Esophagus (tissue), 2 donors: ENCODE measurements at regions not wholly inside any gene's neighbourhood (a gene's known extent, or its start where the extent isn't known, plus 50 kb on each side); places are given as distances from the start of the nearest gene placed in this dataset.

Experiments
- H3K27ac ChIP-seq, 2 donors: one replicate each; pipeline ENCODE4 v1.5.1; 2013; ENCODE audit warnings: low read depth in 2 of 2, mild to moderate bottlenecking in 2 of 2, inconsistent platforms in 1 of 2, low read length in 1 of 2, moderate library complexity in 1 of 2
- H3K27me3 ChIP-seq, 2 donors: one replicate each; pipeline ENCODE4 v1.6.1; 2013; ENCODE audit warnings: low read length in 2 of 2, control low read depth in 1 of 2, mild to moderate bottlenecking in 1 of 2; ENCODE audit not compliant: insufficient read depth in 2 of 2, control insufficient read depth in 1 of 2
- H3K36me3 ChIP-seq, 2 donors: one replicate each; pipeline ENCODE4 v1.6.1; 2013; ENCODE audit warnings: low read length in 1 of 2; ENCODE audit not compliant: control insufficient read depth in 2 of 2, insufficient read depth in 2 of 2
- H3K4me1 ChIP-seq, 2 donors: one replicate each; pipeline ENCODE4 v1.6.1; 2013; ENCODE audit warnings: low read length in 1 of 2; ENCODE audit not compliant: control insufficient read depth in 2 of 2, insufficient read depth in 2 of 2
- H3K4me3 ChIP-seq, 2 donors: one replicate each; pipeline ENCODE4 v1.5.1; 2013; ENCODE audit warnings: low read length in 2 of 2, mild to moderate bottlenecking in 2 of 2, low read depth in 1 of 2, moderate library complexity in 1 of 2
- H3K9me3 ChIP-seq, 2 donors: one replicate each; pipeline ENCODE4 v1.6.1; 2013; ENCODE audit warnings: mild to moderate bottlenecking in 2 of 2, low read depth in 1 of 2, low read length in 1 of 2, moderate library complexity in 1 of 2; ENCODE audit not compliant: control insufficient read depth in 2 of 2, insufficient read depth in 1 of 2
- WGBS, 2 donors: extraction: QIAGEN DNeasy Blood & Tissue Kit; methylation state at CpG; one replicate each; pipeline ENCODE4 v1.1.7; 2013; 5-methylcytosine and 5-hydroxymethylcytosine counted together
- donor health status: healthy with polysubstance abuse.
- donor health status: Bipolar disorder and iron deficiency.

DNA sequence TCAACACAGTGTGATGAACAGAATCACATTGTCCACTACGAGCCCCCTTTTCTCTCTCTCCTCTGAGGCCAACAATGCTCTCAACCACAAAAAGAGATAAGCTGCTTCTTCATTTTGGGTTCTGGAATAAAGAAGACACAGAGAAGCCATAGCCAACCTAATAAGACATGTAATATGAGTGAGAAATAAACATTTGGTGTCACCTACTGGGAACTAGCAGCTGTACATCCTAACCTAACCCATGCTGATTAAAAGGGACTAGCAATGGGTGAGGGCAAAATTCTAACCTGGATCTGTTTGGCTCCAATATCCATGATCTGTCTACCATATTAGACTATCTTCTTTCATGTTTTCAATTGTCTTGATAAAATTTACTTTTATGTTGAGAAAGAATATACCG is 369.1 kb upstream of the MARCKS start:
- 86 to 94% methylated on average over 2 of the region's 2 CpGs for WGBS, 2 donors
- peaks cover 0 to 2% of the 10 kb centered on the region in 2 donors for H3K4me1 ChIP-seq
- H3K9me3 ChIP-seq, result no peaks in the 10 kb centered on the region
- H3K27ac ChIP-seq, result no peak overlapping the region
- no peak overlapping the region for H3K4me3 ChIP-seq
- H3K36me3 ChIP-seq, result no peaks in the 10 kb centered on the region
- H3K27me3 ChIP-seq, result no peaks in the 10 kb centered on the region

DNA sequence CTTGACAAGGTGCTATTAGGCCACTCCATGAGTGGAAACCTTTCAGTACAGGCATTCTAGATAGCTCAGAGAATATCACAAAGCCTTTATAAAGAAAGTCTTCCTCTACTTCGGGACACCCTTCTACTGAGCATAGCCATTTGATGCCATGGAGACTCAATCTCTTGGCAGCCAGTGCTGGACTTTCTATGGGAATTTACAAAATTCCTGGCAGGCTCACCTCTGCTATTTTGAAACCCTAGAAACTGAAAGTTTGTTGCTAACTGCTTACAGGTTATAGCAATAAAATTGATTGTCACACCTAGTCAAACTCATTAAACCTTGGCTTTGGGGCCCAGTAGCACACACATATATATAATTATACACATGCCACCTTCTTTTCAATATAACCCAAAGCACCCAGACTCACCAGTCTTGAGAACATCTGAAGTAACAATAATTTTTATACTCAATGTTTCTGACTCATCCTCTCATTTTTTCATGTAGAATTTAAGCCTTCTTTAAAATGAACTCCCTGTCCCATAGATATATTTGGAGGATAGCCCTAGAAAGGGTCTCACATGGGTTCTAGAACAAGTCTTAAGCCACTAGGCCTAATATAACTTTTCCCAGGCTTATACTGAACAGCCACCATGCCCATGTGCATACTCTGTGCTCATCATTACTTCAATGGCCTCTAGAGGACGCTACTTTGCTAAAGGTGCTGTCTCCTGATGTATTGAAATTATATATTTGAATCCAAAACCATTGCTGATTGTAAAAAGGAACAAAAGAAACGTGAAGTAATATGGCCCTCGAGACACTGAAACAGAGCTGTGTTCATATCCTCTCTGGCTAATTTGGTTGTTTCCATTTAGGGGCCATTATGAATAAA is 368.1 kb upstream of the MARCKS start:
- no peaks in the 10 kb centered on the region for H3K9me3 ChIP-seq
- H3K4me1 ChIP-seq, result peaks cover 0 to 2% of the 10 kb centered on the region in 2 donors
- 63 to 68% methylated on average over 4 of the region's 4 CpGs for WGBS, 2 donors
- H3K4me3 ChIP-seq, result no peak overlapping the region
- no peak overlapping the region for H3K27ac ChIP-seq
- no peaks in the 10 kb centered on the region for H3K36me3 ChIP-seq
- no peaks in the 10 kb centered on the region for H3K27me3 ChIP-seq

DNA sequence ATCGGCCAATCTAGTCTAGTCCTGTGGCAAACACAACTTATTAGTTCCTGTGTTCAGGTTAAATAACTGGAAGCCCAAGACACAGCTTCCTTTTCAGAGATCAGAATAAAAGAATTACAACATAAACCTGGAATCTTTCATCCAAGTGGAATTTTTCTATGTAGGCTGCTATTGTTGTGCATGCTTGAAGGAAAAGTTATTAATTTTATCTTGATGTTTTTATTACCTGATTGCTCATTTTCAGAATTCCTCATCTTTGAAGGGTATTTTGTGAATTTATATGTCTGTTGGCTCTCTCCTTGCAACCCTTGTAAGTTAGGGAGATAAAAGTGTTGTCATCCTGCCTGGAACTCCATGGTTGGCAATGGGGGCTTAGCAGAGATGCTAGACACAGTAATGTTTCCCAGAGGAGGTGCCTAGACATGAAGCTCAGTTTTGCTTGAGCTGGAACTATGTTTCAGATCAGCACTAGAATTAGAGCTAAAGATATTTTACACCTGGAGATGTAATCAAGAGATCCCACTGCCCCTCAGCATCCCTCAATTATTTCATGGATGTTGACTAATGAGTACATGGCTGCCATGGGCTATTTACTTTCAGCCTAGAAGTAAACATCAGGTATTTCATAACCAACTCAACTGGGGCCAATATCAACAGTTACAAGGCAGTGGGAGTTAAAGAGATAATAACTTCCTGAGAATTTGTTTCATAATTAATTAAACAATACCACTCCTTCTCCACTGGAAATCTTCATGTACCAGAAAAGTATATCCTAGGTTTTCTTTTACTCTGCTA is 367.0 kb upstream of the MARCKS start:
- Histone ChIP-seq H3K27ac (no peak overlapping the region), H3K9me3 (no peaks in the 10 kb centered on the region), H3K4me1 (peaks cover 0 to 2% of the 10 kb centered on the region in 2 donors), H3K36me3 (no peaks in the 10 kb centered on the region), H3K27me3 (no peaks in the 10 kb centered on the region), H3K4me3 (no peak overlapping the region)
- WGBS, 2 donors, result 83 to 85% methylated on average over 1 of the region's 1 CpG

DNA sequence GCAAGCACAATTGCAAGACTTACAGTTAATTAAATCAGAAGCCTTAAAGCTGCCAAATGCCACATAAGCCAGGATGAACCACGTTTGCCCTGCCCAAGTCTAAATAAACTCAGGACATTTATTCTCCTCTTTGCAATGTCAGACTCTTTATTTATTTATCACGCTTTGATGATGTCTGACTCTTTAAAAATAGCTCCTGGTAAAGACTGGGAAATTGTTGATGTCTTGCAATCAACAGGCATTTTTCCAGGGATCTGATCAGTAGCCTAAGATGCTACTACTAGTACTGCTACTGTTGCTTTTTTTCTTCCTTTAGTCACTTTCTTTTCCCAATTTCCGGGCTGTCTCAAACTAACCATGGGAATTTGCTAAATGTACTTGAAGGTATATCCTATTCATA is 365.8 kb upstream of the MARCKS start:
- Histone ChIP-seq H3K4me1 (peaks cover 0 to 2% of the 10 kb centered on the region in 2 donors), H3K27me3 (no peaks in the 10 kb centered on the region), H3K27ac (no peak overlapping the region), H3K9me3 (no peaks in the 10 kb centered on the region), H3K36me3 (no peaks in the 10 kb centered on the region), H3K4me3 (no peak overlapping the region)
- 55 to 65% methylated on average over 3 of the region's 3 CpGs for WGBS, 2 donors

DNA sequence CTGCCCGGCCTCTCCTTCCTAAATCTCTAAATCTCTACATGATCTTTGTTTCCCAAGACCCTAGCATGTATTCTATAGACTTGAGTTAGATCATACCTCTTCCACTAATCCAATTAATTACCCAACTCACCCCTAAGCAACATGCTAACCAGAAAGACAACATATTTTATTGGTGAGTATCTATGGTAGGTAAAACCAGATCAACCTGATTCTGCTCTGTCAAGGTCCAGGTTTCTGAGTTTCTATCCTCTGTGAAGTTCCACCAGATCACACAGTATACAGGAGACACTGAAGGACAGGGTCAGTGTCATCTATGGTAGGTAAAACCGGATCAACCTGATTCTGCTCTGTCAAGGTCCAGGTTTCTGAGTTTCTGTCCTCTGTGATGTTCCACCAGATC is 363.2 kb upstream of the MARCKS start:
- peaks cover 0 to 2% of the 10 kb centered on the region in 2 donors for H3K4me1 ChIP-seq
- no peaks in the 10 kb centered on the region for H3K9me3 ChIP-seq
- peak overlapping the region; percentile 74 to 79 for H3K27ac ChIP-seq
- no peaks in the 10 kb centered on the region for H3K27me3 ChIP-seq
- WGBS, 2 donors, result 63 to 71% methylated on average over 2 of the region's 2 CpGs
- no peak overlapping the region for H3K4me3 ChIP-seq
- H3K36me3 ChIP-seq, result no peaks in the 10 kb centered on the region

DNA sequence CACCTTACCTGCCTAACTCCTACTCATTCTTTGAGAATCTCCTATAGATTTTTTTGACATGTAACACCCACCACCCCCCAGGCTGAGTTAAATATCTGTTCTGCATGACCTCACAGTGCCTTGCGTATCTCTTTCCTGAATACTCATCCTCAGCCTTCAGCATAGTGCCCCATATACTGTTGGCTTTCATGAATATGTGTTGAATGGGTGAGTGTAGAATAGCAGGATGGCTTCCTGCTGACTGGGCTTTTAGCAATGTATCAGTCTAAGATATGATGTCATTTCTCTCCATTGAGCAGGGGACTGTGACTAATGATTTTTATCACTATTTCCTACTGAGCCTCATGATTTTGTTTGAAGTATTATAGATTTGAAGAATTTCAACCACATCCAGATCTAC is 361.6 kb upstream of the MARCKS start:
- H3K9me3 ChIP-seq, result no peaks in the 10 kb centered on the region
- WGBS, 2 donors, result 86 to 92% methylated on average over 1 of the region's 1 CpG
- no peak overlapping the region for H3K4me3 ChIP-seq
- peak overlapping the region in 1 of 2 donors; percentile 49 for H3K27ac ChIP-seq
- no peaks in the 10 kb centered on the region for H3K27me3 ChIP-seq
- no peaks in the 10 kb centered on the region for H3K36me3 ChIP-seq
- H3K4me1 ChIP-seq, result no peaks in the 10 kb centered on the region

DNA sequence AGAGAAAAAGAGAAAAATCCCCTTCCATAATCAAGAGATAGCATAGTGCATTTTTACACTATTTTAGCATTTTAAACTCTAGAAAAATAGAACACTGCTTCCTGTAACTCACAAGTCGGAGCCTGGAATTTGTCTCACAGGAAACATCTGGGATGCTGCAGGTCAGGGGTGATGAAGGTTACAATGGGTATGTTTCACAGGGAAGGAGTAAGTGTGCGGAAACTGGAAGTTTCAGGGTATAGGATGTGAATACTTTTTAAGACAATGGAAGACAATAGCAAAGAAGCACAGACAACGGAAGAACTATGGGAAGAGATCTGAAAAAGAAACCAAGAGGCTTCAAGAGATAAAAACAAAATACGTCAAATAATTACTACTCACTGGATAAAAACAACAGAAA is 361.0 kb upstream of the MARCKS start:
- no peaks in the 10 kb centered on the region for H3K9me3 ChIP-seq
- no peaks in the 10 kb centered on the region for H3K27me3 ChIP-seq
- H3K36me3 ChIP-seq, result no peaks in the 10 kb centered on the region
- no peak overlapping the region for H3K4me3 ChIP-seq
- no peak overlapping the region for H3K27ac ChIP-seq
- H3K4me1 ChIP-seq, result no peaks in the 10 kb centered on the region
- 71 to 75% methylated on average over 4 of the region's 4 CpGs for WGBS, 2 donors

DNA sequence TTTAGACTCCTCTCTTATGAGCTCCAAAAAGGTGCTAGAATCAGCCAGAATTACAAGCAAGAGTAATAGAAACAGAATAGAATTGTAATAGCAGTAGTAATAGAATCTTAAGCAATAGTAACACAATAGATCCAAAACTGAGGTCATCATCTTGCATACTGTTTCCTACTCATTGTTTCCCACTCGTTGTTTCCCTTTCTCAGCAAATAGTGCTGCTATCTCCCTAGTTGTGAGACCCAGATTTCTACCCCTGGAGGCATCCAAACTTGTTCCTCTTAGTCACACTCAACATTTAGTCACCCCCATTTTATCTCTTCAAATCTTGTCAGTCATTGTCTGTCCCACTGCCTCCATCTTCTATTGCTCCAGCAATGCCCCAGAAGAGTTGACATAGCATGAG is 356.9 kb upstream of the MARCKS start:
- Histone ChIP-seq H3K36me3 (no peaks in the 10 kb centered on the region), H3K27me3 (no peaks in the 10 kb centered on the region), H3K4me3 (no peak overlapping the region), H3K4me1 (no peaks in the 10 kb centered on the region), H3K27ac (no peak overlapping the region), H3K9me3 (no peaks in the 10 kb centered on the region)
- 29% methylated on average over 1 of the region's 1 CpG for WGBS, 2 donors

DNA sequence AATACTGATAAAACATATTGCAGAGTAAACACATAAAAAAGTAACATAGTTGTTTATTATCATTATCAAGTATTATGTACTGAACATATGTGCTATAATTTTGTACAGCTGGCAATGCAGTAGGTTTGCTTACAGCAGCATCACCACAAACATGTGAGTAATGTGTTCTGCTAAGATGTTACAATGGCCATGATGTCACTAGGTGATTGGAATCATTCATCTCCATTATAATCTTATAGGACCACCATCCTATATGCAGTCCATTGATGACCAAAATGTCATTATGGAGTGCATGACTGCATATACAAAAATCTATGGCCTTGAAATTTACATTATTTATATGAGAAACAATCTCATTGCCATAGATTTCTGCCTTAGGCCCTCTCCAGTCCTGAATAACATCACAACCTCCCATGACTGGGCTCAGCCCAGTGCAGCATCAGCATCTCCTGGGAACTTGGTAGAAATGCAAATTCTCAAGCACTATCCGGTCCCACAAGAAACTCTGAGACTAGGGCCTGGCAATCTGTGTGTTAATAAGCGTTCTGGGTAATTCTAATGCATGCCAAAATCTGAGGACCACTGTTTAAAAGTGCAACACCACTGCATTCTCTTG is 352.0 kb upstream of the MARCKS start:
- no peak overlapping the region for H3K4me3 ChIP-seq
- H3K27ac ChIP-seq, result no peak overlapping the region
- H3K36me3 ChIP-seq, result no peaks in the 10 kb centered on the region
- H3K4me1 ChIP-seq, result no peaks in the 10 kb centered on the region
- no peaks in the 10 kb centered on the region for H3K27me3 ChIP-seq
- WGBS, 2 donors, result 87 to 93% methylated on average over 2 of the region's 2 CpGs
- H3K9me3 ChIP-seq, result no peaks in the 10 kb centered on the region
